GM21825 (cell line): ENCODE measurements at regions not wholly inside any gene's neighbourhood (a gene's known extent, or its start where the extent isn't known, plus 50 kb on each side); places are given as distances from the start of the nearest gene placed in this dataset.
A peak's percentile ranks its signal among the peaks of the same experiment; 100 is the strongest.
"Not testable (repeated sequence)": the region's sequence is repeated elsewhere in the genome, so short reads cannot be mapped to it uniquely, and the experiment has no call there.

ENCODE experiments used
- ATAC-seq: cut with Tn5 transposase; IDR thresholded peaks from one replicate; pipeline ENCODE4 v1.9.1; 2021; ENCODE audit warnings: mild to moderate bottlenecking, moderate library complexity; ENCODE audit not compliant: unreplicated experiment

DNA sequence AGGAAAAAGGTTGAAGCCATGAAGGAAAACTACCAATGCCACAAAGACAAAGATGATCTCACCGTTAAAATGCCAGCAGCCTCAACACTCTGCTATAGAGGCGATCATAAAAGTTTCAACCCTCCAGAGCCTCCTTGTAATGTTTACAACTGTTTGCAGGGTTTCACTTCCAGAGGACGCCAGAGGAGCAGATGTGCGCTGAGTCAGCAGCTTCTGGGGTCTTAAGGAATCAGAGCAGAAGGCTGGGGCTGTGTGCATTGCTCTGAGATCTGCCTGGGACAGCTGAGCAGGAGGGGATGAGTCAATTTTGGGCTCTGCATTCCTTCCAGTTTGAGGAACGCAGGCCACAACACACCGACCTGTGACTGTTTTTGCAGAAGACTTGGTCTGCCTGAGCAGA lies 98.3 kb downstream of the TMEM130 start:
- ATAC-seq = no peak

DNA sequence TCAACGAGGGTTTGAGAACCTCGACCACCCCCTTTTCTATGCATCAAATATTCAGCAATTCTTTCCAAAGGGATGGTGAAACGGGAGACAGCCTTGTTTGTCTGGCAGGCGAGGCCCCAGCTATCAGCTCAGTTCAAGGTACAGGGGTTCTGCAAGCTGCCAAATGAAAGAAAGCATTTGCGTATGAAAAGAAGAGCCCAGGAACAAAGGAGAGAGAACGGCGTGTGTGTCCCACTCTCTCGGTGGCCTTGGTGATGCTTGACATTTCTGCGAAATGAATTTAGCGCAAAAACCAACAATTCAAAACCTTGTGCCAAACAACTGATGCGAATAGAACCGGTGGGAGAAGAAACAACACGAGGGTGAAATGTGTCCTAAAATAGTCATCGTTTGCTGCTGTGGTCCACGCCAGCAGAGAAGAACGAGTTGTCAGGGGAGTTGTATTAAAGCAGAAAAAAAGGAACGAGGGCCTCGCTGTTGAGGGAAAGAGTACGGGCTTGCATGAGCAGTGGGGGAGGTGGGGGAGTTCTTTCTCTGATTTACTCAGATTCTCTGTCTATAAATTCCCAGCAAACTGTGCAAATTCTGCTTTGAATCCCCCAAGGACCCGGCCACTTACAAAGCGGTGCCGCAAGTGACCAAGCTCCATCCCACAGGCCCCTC lies 97.7 kb downstream of the TMEM130 start:
- no peak for ATAC-seq

DNA sequence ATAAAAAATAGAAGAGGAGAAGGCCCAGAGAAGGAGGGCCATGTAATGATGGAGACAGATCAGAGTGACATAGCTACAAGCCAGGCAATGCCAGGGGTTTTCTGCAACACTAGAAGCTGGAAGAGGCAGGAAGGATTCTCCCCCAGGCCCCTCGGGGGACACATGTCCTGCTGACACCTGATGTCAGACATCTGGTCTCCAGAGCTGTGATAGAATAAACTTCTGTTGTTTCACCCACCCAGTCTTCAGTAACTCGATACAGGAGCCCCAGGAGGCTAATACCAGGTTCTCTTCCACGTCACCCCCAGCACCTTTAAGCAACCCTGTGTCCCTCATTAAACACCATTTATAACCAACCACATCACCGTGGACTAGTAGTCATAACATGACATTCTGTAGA lies 94.9 kb downstream of the TMEM130 start:
- ATAC-seq = no peak

DNA sequence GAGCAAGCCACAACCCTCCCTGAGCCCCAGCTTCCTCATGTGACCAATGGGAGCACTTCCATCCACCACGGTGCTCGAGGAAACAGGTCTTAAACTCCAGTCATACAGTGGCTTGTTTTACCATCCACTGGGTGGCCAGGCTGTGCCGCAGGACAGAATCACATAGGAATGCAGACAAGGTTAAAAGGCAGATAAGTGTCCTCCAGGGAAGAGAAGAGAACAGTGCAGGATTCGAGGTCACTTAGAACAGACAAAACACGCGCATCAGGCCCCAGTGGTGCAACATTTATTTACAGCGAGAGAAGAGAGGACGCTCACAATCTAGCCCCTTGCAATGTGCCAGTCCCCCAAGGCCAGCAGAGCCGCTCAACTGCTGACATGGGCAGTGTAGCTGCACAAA lies 92.8 kb downstream of the TMEM130 start:
- ATAC-seq = no peak

DNA sequence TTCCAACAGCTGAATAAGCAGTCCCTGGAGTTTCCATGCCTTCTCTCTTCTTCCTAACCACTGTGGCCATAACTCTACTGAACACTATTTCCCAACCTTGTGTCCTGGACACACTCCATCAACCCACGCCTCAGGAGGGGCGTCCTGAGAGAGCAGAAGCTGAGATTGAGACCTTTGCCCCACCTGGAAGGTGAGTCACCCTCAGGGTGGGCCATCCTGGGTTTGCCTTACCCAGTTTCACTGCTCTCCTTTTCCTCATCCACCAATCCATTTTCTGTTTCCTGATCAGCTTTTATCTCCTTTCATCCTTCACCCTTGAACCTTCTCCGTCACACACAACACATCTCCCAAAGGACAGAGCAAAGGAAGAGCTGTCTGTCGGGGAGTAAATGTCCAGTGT lies 91.4 kb downstream of the TMEM130 start:
- ATAC-seq = no peak

DNA sequence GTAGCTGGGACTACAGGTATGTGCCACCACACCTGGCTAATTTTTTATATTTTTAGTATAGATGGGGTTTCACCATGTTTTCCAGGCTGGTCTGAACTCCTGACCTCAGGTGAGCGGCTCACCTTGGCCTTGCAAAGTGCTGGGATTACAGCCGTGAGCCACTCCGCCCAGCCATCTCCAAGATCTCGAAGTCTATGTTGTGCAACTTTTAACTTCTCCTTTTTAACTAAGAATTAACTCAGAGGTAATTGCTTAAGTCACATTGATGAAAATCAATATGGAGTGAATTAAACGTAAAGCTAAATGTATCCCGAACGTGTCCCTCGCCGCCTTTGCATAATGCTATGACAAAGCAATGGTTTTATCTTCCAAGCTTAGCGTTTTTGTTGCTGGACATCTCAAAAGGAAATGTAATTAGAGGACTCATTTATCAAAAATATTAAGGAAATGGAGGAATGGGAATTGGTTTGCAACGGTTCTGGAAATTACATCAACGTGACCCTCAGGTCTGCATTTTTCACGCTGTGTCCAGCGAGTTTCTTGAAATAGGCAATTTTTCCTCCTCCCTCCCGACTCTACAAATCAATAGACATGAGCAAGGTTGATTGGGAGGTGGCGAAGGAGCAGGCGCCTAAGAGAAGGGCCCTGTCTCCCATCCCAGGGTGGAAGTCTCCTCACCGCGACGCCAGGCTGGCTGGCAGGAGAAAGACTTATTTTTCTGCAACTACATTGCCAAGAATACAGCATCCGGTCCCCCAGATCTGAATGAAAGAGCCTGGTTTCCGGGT lies 89.8 kb downstream of the TMEM130 start:
- ATAC-seq = no peak

DNA sequence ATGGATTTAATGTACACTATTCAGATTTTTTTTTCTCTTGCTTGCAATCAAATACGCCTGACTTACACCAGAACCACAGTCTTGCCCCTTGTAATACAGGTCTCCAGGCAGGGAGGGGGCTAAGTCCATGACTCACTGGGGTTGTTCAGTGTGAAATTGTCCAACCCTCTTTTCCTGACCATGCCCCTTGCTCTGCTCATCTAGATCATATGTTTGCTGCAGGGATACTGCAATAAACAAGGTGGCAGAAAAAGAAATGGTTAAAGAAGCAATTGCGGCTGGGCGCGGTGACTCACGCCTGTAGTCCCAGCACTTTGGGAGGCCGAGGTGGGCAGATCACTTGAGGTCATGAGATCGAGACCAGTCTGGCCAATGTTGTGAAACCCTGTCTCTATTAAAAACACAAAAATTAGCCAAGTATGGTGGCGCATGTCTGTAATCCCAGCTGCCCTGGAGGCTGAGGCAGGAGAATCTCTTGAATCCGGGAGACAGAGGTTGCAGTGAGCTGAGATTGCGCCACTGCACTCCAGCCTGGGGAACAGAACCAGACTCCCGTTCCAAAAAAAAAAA lies 85.5 kb downstream of the TMEM130 start:
- ATAC-seq = no peak

DNA sequence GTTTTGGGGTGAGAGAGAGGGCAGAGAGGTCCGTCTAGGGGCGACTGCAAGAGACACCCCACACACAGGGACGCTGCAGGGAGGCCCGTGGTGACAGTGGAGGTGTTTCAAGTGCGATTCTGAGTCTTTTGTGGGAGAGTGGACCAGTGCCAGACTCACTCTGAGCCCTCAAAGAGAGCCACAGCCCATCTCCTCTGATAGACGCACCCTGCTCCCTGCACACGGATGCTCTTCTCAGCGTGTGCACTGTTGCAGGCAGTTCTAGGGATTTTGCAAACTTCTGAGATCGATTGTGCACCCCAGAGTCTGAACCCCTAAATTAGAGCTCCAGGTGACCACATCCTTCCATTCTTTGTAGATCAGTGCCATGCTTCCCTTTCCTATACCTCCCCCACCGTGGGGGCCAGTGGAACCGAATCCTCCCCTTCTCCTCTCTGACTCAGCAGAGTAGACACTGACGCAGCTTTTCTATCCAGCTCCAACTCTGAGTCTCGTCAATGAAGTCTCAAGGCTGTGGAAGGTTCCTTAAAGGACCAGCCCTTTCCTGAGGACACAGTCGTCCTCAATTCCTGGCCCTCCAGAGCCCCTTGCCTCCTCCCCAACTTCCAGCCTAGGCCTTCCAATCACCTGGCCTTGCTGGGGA lies 83.8 kb downstream of the TMEM130 start:
- no peak for ATAC-seq

DNA sequence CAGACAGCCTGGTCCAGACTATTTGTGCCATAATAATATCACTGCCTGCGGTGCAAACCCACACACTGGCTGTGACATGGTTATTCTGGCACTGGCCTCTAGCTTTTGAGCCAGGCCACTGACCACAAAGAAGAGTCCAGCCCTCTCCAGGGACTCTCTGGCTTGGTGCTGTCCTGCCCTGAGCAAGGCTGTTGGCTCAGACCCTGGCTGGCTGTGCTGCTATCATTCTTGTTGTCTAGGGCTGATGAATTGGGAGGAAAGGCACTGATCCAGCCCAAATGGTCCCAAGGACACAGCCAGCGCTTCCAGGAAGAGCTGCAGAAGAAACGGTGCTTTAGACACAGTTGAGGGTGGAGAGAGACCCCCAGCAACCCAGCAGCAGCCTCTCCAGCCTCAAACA lies 80.8 kb downstream of the TMEM130 start:
- ATAC-seq = no peak

DNA sequence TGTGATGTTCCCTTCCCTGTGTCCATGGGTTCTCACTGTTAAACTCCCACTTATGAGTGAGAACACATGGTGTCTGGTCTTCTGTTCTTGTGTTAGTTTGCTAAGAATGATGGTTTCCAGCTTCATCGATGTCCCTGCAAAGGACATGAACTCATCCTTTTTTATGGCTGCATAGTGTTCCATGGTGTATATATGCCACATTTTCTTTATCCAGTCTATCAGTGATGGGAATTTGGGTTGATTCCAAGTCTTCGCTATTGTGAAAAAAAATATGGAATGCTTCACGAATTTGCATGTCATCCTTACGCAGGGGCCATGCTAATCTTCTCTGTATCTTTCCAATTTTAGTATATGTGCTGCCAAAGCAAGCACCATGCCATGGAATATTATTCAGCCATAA lies 75.4 kb downstream of the TMEM130 start:
- not testable (repeated sequence) for ATAC-seq

DNA sequence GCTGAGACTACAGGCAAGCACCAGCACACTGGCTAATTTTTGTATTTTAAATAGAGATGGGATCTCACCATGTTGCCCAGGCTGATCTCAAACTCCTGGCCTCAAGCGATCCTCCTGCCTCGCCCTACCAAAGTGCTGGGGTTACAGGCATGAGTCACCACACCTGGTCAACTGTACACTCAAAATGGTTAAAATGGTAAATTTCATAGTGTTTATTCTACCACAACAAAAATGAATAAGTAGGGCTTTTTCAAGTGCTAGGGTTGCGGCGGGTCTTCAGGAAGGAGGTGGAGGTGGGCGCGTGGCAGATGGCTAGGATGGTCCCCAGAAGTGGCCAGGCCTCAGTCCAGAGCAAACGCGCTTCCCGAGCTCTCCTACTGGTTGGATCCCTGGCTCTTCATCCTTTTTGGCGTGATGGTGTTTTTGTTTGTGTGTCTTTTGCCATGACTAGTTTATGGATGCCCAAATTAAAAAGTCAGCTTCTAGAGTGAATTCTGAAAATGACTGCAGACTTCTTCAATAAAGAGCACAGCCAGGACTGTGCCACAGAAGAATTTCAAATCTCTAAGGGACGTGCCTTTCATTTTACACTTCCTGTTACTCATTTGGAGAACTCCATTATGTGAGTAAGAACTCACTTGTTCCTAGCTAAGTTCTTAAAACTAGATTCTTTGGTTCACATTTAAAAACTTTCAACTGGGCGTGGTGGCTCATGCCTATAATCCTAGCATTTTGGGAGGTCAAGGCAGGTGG lies 73.9 kb downstream of the TMEM130 start:
- peak; percentile 91 for ATAC-seq
